NCI-H345 treated with DMSO at 0.1 percent for 48 hours (cell line): ENCODE measurements at regions not wholly inside any gene's neighbourhood (a gene's known extent, or its start where the extent isn't known, plus 50 kb on each side); places are given as distances from the start of the nearest gene placed in this dataset.

Experiments used
- DNase-seq: peaks from one replicate; lab custom pipeline; 2025; ENCODE audit not compliant: unreplicated experiment; lab: John Stamatoyannopoulos, UW

- no peak for DNase-seq
Measured at GRCh38 chr2:203789618-203790017, 78.0 kb upstream of the CTLA4 start.

- DNase-seq: no peak
Measured at GRCh38 chr2:203790134-203790852, 77.3 kb upstream of the CTLA4 start.

- no peak for DNase-seq
Measured at GRCh38 chr2:203796248-203797010, 71.1 kb upstream of the CTLA4 start.

- no peak for DNase-seq
Measured at GRCh38 chr2:203797276-203797675, 70.3 kb upstream of the CTLA4 start.

- no peak for DNase-seq
Measured at GRCh38 chr2:203797712-203798111, 69.9 kb upstream of the CTLA4 start.

GRCh38 chr2:203798296-203799087 lies 69.1 kb upstream of the CTLA4 start:
- DNase-seq: no peak

GRCh38 chr2:203799908-203800307 lies 67.7 kb upstream of the CTLA4 start:
- DNase-seq: no peak

GRCh38 chr2:203800783-203801182 lies 66.8 kb upstream of the CTLA4 start:
- no peak for DNase-seq

GRCh38 chr2:203802342-203803052 lies 65.1 kb upstream of the CTLA4 start:
- DNase-seq: no peak

- no peak for DNase-seq
Measured at GRCh38 chr2:203803053-203803429, 64.5 kb upstream of the CTLA4 start.

GRCh38 chr2:203804070-203804469 lies 63.5 kb upstream of the CTLA4 start:
- no peak for DNase-seq

- no peak for DNase-seq
Measured at GRCh38 chr2:203804764-203805485, 62.6 kb upstream of the CTLA4 start.

- DNase-seq: no peak
Measured at GRCh38 chr2:203805486-203805838, 62.1 kb upstream of the CTLA4 start.

- no peak for DNase-seq
Measured at GRCh38 chr2:203806761-203807160, 60.8 kb upstream of the CTLA4 start.

- no peak for DNase-seq
Measured at GRCh38 chr2:203808046-203808750, 59.4 kb upstream of the CTLA4 start.

GRCh38 chr2:203809084-203809521 lies 58.5 kb upstream of the CTLA4 start:
- no peak for DNase-seq

GRCh38 chr2:203809991-203810510 lies 57.5 kb upstream of the CTLA4 start:
- no peak for DNase-seq

GRCh38 chr2:203811491-203812221 lies 55.9 kb upstream of the CTLA4 start:
- no peak for DNase-seq
